C4-2B (cell line): ENCODE measurements at regions not wholly inside any gene's neighbourhood (a gene's known extent, or its start where the extent isn't known, plus 50 kb on each side); places are given as distances from the start of the nearest gene placed in this dataset.

Source experiments
- ZFX ChIP-seq: fragments of 450-650 bp; IDR thresholded peaks from 2 replicates; pipeline ENCODE4 v1.6.1; 2017
- TF ChIP-seq, protein P1 (sequence below): fragments of 450-650 bp; conservative IDR thresholded peaks from 2 replicates; pipeline ENCODE4 v1.5.1; 2017; ENCODE audit warnings: mild to moderate bottlenecking

DNA sequence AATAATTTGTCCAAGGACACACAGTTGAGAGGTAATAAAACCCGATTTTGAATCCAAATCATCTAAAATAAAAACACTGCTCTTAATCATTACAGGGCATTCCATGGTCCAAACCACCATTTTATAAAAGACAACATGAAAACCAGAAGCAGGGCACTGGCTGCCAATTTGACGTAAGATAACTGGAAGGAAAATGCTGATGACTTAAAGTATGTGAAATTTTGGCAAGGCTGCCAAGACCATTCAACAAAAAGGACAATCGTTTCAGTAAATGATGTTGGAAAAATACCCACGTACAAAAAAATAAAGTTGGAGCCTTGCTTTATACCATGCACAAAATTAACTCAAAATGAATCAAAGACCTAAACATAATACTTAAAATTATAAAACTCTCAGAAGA, 344.4 kb downstream of the RAPGEF2 start:
- TF ChIP-seq, protein P1, sequence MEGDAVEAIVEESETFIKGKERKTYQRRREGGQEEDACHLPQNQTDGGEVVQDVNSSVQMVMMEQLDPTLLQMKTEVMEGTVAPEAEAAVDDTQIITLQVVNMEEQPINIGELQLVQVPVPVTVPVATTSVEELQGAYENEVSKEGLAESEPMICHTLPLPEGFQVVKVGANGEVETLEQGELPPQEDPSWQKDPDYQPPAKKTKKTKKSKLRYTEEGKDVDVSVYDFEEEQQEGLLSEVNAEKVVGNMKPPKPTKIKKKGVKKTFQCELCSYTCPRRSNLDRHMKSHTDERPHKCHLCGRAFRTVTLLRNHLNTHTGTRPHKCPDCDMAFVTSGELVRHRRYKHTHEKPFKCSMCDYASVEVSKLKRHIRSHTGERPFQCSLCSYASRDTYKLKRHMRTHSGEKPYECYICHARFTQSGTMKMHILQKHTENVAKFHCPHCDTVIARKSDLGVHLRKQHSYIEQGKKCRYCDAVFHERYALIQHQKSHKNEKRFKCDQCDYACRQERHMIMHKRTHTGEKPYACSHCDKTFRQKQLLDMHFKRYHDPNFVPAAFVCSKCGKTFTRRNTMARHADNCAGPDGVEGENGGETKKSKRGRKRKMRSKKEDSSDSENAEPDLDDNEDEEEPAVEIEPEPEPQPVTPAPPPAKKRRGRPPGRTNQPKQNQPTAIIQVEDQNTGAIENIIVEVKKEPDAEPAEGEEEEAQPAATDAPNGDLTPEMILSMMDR: no peak
- TF ChIP-seq ZFX: no peak
